SU-DHL-6 (cell line): ENCODE measurements at regions not wholly inside any gene's neighbourhood (a gene's known extent, or its start where the extent isn't known, plus 50 kb on each side); places are given as distances from the start of the nearest gene placed in this dataset.

Experiments
- H2AFZ ChIP-seq: fragments of 200-600 bp; sonication (generic); 2 replicates; pipeline ENCODE4 v1.6.1; 2014; ENCODE audit warnings: low read depth, mild to moderate bottlenecking, moderate library complexity, mixed read lengths, antibody characterized with exemption, low read length; ENCODE audit not compliant: severe bottlenecking
- H3F3A ChIP-seq: fragments of 200-600 bp; shearing (Covaris generic); 2 replicates; pipeline ENCODE4 v1.6.0; 2016; ENCODE audit warnings: antibody characterized with exemption, mild to moderate bottlenecking; ENCODE audit not compliant: insufficient read depth
- H3K27ac ChIP-seq: fragments of 200-600 bp; sonication (generic); 2 replicates; pipeline ENCODE4 v1.5.1; 2016; ENCODE audit warnings: low read depth, mild to moderate bottlenecking, low read length, moderate library complexity, mixed read lengths
- H3K27me3 ChIP-seq: fragments of 200-600 bp; sonication (generic), shearing (Covaris generic); 2 replicates; pipeline ENCODE4 v1.6.0; 2014; ENCODE audit warnings: mild to moderate bottlenecking, low read length
- H3K36me3 ChIP-seq: fragments of 200-600 bp; sonication (generic); 2 replicates; pipeline ENCODE4 v1.6.1; 2014; ENCODE audit warnings: mild to moderate bottlenecking, low read length, mixed read lengths
- H3K4me2 ChIP-seq: fragments of 300-600, 200-600 bp; shearing (Covaris generic), sonication (generic); 2 replicates; pipeline ENCODE4 v1.6.0; 2014; ENCODE audit warnings: low read length, low read depth, mild to moderate bottlenecking; ENCODE audit not compliant: poor library complexity, severe bottlenecking
- H3K4me3 ChIP-seq: fragments of 200-600 bp; sonication (generic); 2 replicates; pipeline ENCODE4 v1.5.1; 2014; ENCODE audit warnings: antibody characterized with exemption, low read length, mild to moderate bottlenecking, mixed read lengths; ENCODE audit not compliant: insufficient read depth, poor library complexity, severe bottlenecking
- H3K79me2 ChIP-seq: fragments of 200-600 bp; sonication (generic); 2 replicates; pipeline ENCODE4 v1.6.1; 2014; ENCODE audit warnings: mild to moderate bottlenecking, low read length, moderate library complexity; ENCODE audit not compliant: insufficient read depth
- H3K9ac ChIP-seq: fragments of 200-600 bp; sonication (generic); 2 replicates; pipeline ENCODE4 v1.7.0; 2014; ENCODE audit warnings: mild to moderate bottlenecking, low read length
- H3K9me2 ChIP-seq: fragments of 200-600 bp; sonication (generic); replicated peaks from 2 replicates; pipeline ENCODE4 v1.6.1; 2014; ENCODE audit warnings: low read length; ENCODE audit not compliant: insufficient read depth
- H3K9me3 ChIP-seq: fragments of 200-600 bp; sonication (generic); 2 replicates; pipeline ENCODE4 v1.6.1; 2014; ENCODE audit warnings: low read length, mixed read lengths; ENCODE audit not compliant: insufficient read depth
- H4K20me1 ChIP-seq: fragments of 200-600 bp; sonication (generic); 2 replicates; pipeline ENCODE4 v1.6.1; 2014; ENCODE audit warnings: low read depth, mild to moderate bottlenecking, antibody characterized with exemption, low read length, moderate library complexity, mixed read lengths
- CTCF ChIP-seq: fragments of 200-600 bp; sonication (generic); IDR thresholded peaks from one replicate; pipeline ENCODE4 v1.5.1; 2017; ENCODE audit warnings: antibody characterized with exemption, mild to moderate bottlenecking, low read length, moderate library complexity; ENCODE audit not compliant: insufficient read depth, poor library complexity, severe bottlenecking
- EZH2phosphoT487 ChIP-seq: fragments of 200-600 bp; sonication (generic), shearing (Covaris generic); conservative IDR thresholded peaks from 2 replicates; pipeline ENCODE4 v1.6.1; 2018; ENCODE audit warnings: mild to moderate bottlenecking, antibody characterized with exemption, low read length, moderate library complexity, mixed read lengths

DNA sequence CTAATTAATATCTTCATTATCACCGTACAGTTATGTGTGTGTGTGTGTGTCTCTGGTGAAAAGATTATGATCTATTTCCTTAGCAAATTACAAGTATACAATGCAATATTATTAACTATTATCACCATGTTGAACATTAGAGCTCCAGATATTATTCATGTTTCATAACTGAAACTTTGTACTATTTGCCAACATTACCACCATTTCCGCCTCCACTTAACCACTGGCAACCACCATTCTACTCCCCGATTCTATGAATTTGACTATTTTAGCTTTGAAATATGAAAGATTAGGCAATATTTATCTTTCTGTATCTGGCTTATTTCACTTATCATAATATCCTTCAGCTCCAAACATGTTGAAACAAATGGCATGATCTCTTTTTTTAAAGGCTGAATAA is 717.9 kb downstream of the ARAP2 start:
- 0 out of 2 replicates have a peak, but pooled peaks cover under 1% of the 10 kb centered on the region for H3K9me3 ChIP-seq
- no peaks in the 10 kb centered on the region for H3F3A ChIP-seq
- TF ChIP-seq CTCF (no peak), EZH2phosphoT487 (no peak)
- no peaks in the 10 kb centered on the region for H3K27me3 ChIP-seq
- no peaks in the 10 kb centered on the region for H3K79me2 ChIP-seq
- H3K4me2 ChIP-seq, result no peak overlapping the region
- H3K27ac ChIP-seq, result no peak overlapping the region
- H3K9ac ChIP-seq, result no peak overlapping the region
- H4K20me1 ChIP-seq, result no peaks in the 10 kb centered on the region
- H3K4me3 ChIP-seq, result no peak overlapping the region
- H3K36me3 ChIP-seq, result no peaks in the 10 kb centered on the region
- no peak overlapping the region for H2AFZ ChIP-seq
- H3K9me2 ChIP-seq, result no peaks in the 10 kb centered on the region

GRCh38 chr4:35534962-35535361 is 709.4 kb downstream of the ARAP2 start:
- Histone ChIP-seq H4K20me1 (no peaks in the 10 kb centered on the region), H3K36me3 (no peaks in the 10 kb centered on the region), H2AFZ (no peak overlapping the region), H3K27me3 (no peaks in the 10 kb centered on the region), H3K9ac (no peak overlapping the region), H3K4me2 (no peak overlapping the region), H3K9me2 (no peaks in the 10 kb centered on the region), H3K27ac (no peak overlapping the region), H3K4me3 (no peak overlapping the region), H3K9me3 (peaks cover 6% of the 10 kb centered on the region; the same call in 1 of the 2 replicates), H3F3A (no peaks in the 10 kb centered on the region), H3K79me2 (no peaks in the 10 kb centered on the region)
- TF ChIP-seq EZH2phosphoT487 (no peak), CTCF (no peak)

DNA sequence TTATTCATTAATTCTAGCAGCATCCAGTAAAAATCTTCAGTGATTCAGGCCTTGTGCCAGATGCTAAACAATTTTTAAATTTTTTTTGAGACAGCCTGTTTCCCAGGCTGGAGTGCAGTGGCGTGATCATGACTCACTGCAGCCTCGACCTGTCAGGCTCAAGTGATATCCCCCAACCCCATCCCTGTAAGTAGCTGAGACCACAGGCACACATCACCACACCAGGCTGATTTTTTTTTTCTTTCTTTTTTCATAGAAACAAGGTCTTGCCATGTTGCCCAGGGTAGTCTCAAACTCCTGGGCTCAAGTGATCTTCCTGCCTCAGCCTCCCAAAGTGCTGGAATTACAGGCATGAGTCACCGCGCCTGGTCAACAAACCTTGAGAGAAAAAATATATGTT is 705.5 kb downstream of the ARAP2 start:
- TF ChIP-seq EZH2phosphoT487 (no peak), CTCF (no peak)
- no peak overlapping the region for H3K4me3 ChIP-seq
- no peak overlapping the region for H3K4me2 ChIP-seq

More for the DNA sequence above, 705.5 kb downstream of the ARAP2 start:
- Histone ChIP-seq H3F3A (no peaks in the 10 kb centered on the region), H3K9me3 (no peaks in the 10 kb centered on the region; the same call in 1 of the 2 replicates), H3K36me3 (no peaks in the 10 kb centered on the region), H3K27me3 (no peaks in the 10 kb centered on the region), H3K79me2 (no peaks in the 10 kb centered on the region), H3K9me2 (no peaks in the 10 kb centered on the region), H3K9ac (no peak overlapping the region), H2AFZ (peak overlapping the region; percentile 7), H4K20me1 (no peaks in the 10 kb centered on the region), H3K27ac (no peak overlapping the region)
